CD4-positive, CD25-positive, alpha-beta regulatory T cell (primary cell): ENCODE measurements at regions not wholly inside any gene's neighbourhood (a gene's known extent, or its start where the extent isn't known, plus 50 kb on each side); places are given as distances from the start of the nearest gene placed in this dataset.

Experiments
- ATAC-seq, 2 donors: fragments of 150-1000 bp; cut with Tn5 transposase; one replicate each; pipeline ENCODE4 v1.10.0; 2021; ENCODE audit warnings: low read depth in 2 of 2, moderate number of reproducible peaks in 2 of 2, moderate library complexity in 1 of 2
- DNase-seq, 3 donors: peaks; one replicate each; pipeline versions ENCODE4 v3.0.0 to v3.0.0-alpha.2; 2012 to 2022; ENCODE audit warnings: mixed read lengths in 1 of 3
- H3K27ac ChIP-seq: one replicate; pipeline ENCODE4 v1.7.0; 2013; ENCODE audit warnings: mild to moderate bottlenecking, low read length; ENCODE audit not compliant: insufficient read depth, poor library complexity, severe bottlenecking
- H3K27me3 ChIP-seq: one replicate; pipeline ENCODE4 v1.7.0; 2013; ENCODE audit warnings: low read length; ENCODE audit not compliant: control insufficient read depth, insufficient read depth
- H3K36me3 ChIP-seq: one replicate; pipeline ENCODE4 v1.7.0; 2013; ENCODE audit warnings: mild to moderate bottlenecking, low read length, moderate library complexity; ENCODE audit not compliant: control insufficient read depth, insufficient read depth
- H3K4me1 ChIP-seq: 2 replicates; pipeline ENCODE4 v1.7.0; 2013; ENCODE audit warnings: mild to moderate bottlenecking, low read length; ENCODE audit not compliant: insufficient read depth, control insufficient read depth, poor library complexity, severe bottlenecking
- H3K4me3 ChIP-seq: one replicate; pipeline ENCODE4 v1.7.0; 2013; ENCODE audit warnings: low read depth, mild to moderate bottlenecking, low read length, moderate library complexity
- H3K9me3 ChIP-seq, 2 experiments: 1 replicate in 1 of 2; 2 replicates in 1 of 2; pipeline ENCODE4 v1.7.0; 2013; ENCODE audit warnings: low read length in 2 of 2, mild to moderate bottlenecking in 1 of 2, moderate library complexity in 1 of 2; ENCODE audit not compliant: control insufficient read depth in 2 of 2
- H3K27ac Mint-ChIP-seq, 3 donors: one replicate each; pipeline ENCODE4 v1.8.0; 2020 to 2022; ENCODE audit warnings: mild to moderate bottlenecking in 3 of 3, mixed read lengths in 3 of 3, moderate library complexity in 2 of 3
- H3K27me3 Mint-ChIP-seq: one replicate; pipeline ENCODE4 v1.8.0; 2022; ENCODE audit warnings: mild to moderate bottlenecking, mixed read lengths
- H3K36me3 Mint-ChIP-seq: one replicate; pipeline ENCODE4 v1.8.0; 2020; ENCODE audit warnings: mixed read lengths
- H3K4me1 Mint-ChIP-seq, 4 donors: one replicate each; pipeline ENCODE4 v1.8.0; 2020 to 2022; ENCODE audit warnings: mixed read lengths in 4 of 4, mild to moderate bottlenecking in 1 of 4
- H3K4me3 Mint-ChIP-seq, 4 donors: one replicate each; pipeline ENCODE4 v1.8.0; 2020 to 2022; ENCODE audit warnings: mild to moderate bottlenecking in 4 of 4, mixed read lengths in 4 of 4, moderate library complexity in 3 of 4
- H3K9me3 Mint-ChIP-seq, 7 donors: one replicate each; pipeline ENCODE4 v1.8.0; 2020 to 2022; ENCODE audit warnings: mixed read lengths in 7 of 7, mild to moderate bottlenecking in 3 of 7, moderate library complexity in 2 of 7

DNA sequence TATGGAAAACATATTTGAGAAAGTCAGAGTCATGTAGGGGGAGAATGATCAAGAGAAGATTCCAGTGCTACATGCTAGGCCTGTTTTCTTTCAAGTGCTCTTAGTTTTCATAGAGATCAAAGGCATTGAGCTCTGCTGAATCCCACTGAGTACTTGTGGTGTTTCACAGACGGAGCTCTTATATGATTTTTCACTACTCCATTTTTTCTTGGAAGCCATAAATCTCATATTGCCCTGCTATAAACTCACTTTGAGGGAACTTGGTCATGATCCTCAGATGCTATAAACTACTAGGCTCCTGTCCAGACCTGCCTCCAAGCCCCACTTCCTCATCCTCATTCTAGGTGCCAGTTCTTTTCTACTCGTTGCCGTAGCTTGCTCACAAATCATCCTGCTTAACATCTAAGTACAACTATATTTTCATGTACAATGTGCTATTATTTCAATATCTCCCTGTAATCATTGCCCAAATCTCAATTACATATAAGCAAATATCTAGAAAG lies 180.8 kb upstream of the CCDC179 start:
- Mint-ChIP-seq H3K4me3 (no peak overlapping the region), H3K9me3 (peaks cover 3 to 38% (median 13%) of the 10 kb centered on the region in 7 donors), H3K36me3 (no peaks in the 10 kb centered on the region), H3K27me3 (no peaks in the 10 kb centered on the region), H3K4me1 (no peaks in the 10 kb centered on the region), H3K27ac (no peak overlapping the region)
- Histone ChIP-seq H3K4me1 (no peaks in the 10 kb centered on the region), H3K27ac (no peak overlapping the region), H3K36me3 (no peaks in the 10 kb centered on the region), H3K4me3 (no peak overlapping the region), H3K9me3 (no peaks in the 10 kb centered on the region), H3K27me3 (no peaks in the 10 kb centered on the region)
- ATAC-seq (no peak), DNase-seq (no peak)

DNA sequence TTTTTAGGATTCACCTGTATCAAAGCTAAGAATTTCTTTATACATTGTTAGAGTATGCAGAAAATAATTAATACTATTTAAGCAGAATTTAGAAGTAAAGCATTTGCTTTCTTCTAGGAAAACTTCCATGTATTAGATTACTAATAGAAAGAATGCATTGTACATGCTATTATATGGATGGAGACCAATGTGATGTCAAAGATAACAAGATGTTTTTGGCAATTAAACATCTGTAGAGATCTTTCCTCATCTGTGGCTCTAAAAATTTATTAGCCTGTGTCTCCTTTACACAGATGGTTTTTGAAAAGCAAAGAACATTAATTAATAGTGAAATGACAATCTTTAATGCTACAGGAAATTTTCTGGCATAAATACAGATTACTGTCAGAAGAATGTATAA lies 198.4 kb upstream of the CCDC179 start:
- Histone ChIP-seq H3K4me3 (no peak overlapping the region), H3K27ac (no peak overlapping the region), H3K36me3 (no peaks in the 10 kb centered on the region), H3K4me1 (no peaks in the 10 kb centered on the region), H3K9me3 (peaks cover 2 to 5% of the 10 kb centered on the region in 2 experiments), H3K27me3 (no peaks in the 10 kb centered on the region)
- no peaks in the 10 kb centered on the region for H3K36me3 Mint-ChIP-seq
- H3K27me3 Mint-ChIP-seq, result no peaks in the 10 kb centered on the region
- H3K27ac Mint-ChIP-seq, result no peak overlapping the region
- H3K4me3 Mint-ChIP-seq, result no peak overlapping the region
- peaks cover 5 to 30% (median 9%) of the 10 kb centered on the region in 7 donors for H3K9me3 Mint-ChIP-seq
- DNase-seq (no peak), ATAC-seq (no peak)
- H3K4me1 Mint-ChIP-seq, result no peaks in the 10 kb centered on the region

DNA sequence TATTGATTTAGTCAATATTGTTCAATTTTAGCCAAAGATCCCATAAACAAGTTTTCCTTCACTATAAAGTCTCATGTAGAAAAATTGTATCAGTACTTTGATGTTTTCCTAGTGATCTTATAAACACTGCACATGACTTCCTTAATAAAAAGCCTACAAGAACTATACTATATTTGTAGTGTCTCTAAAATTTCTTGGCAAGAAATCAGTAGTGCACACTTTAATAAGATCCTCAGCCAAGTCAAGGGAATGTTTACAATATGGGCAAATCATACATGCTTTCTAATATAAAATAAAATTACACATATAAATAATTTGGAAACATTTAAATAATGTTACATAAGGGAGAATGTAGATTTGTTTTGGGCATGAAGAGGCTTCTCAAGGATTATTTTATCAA lies 203.0 kb upstream of the CCDC179 start:
- Histone ChIP-seq H3K36me3 (no peaks in the 10 kb centered on the region), H3K9me3 (peaks cover 0 to 4% of the 10 kb centered on the region in 2 experiments), H3K4me1 (no peaks in the 10 kb centered on the region), H3K27ac (no peak overlapping the region), H3K27me3 (no peaks in the 10 kb centered on the region), H3K4me3 (no peak overlapping the region)
- Mint-ChIP-seq H3K9me3 (peaks cover 0 to 31% (median 5%) of the 10 kb centered on the region in 7 donors), H3K27ac (no peak overlapping the region), H3K36me3 (no peaks in the 10 kb centered on the region), H3K4me3 (no peak overlapping the region), H3K27me3 (no peaks in the 10 kb centered on the region), H3K4me1 (no peaks in the 10 kb centered on the region)
- ATAC-seq, result no peak
- DNase-seq, result no peak

DNA sequence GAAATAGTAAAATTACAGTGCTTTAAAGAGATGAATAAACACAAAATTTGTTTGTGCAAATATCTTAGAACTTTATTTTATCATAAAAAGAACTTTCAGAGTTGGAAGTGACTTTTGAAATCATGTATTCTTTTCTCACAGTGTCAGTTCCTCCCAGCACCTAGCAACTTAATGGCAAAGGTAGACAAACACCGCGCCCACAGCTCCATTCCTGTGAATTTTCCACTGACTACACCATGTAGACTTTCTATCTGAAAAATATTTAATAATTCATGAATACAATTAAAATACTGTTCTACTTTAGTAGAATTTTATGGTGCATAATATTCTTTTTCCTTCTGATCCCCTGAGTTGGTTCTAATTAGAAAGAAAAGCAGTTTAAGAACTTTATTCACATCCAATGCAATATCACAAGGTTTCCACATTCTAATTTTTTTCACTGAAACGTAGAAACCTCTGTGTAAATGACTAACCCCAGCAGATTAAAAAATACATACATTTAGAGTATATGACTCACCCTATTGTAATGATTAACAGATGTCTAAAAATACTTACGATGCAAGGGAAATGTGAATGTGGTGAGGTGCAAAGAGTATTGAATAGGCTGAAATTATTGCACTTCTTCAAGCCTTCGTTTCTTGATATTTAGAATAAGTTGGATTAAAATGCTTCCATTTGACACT lies 218.2 kb upstream of the CCDC179 start:
- Histone ChIP-seq H3K27me3 (no peaks in the 10 kb centered on the region), H3K36me3 (no peaks in the 10 kb centered on the region), H3K9me3 (peaks cover 3 to 5% of the 10 kb centered on the region in 2 experiments), H3K4me3 (no peak overlapping the region), H3K4me1 (no peaks in the 10 kb centered on the region), H3K27ac (no peak overlapping the region)
- no peaks in the 10 kb centered on the region for H3K4me1 Mint-ChIP-seq
- no peak overlapping the region for H3K27ac Mint-ChIP-seq
- DNase-seq, result no peak
- no peak overlapping the region for H3K4me3 Mint-ChIP-seq
- H3K27me3 Mint-ChIP-seq, result no peaks in the 10 kb centered on the region
- no peaks in the 10 kb centered on the region for H3K36me3 Mint-ChIP-seq
- no peak for ATAC-seq
- peaks cover 0 to 21% (median 0%) of the 10 kb centered on the region in 7 donors for H3K9me3 Mint-ChIP-seq

DNA sequence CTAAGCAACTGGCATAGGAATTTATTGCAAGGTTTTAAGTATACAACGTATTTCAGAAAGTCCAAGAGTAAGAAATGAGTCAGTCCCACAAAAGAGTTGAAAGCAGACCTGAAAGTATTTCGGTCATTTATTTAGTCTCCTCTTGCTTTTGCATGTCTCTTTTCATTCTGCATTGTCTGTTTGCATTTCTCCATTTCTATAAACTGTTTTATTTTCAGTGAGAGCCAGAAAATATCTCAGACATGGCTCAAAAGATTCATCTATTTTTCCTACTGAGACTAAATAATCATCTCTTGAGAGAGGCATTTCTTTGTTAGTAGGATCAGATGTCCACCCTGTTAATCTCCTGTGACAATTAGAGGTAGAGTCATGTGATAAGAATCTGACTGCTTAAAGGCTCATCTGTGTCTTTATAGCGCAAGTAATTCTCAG lies 219.1 kb upstream of the CCDC179 start:
- H3K27me3 Mint-ChIP-seq, result no peaks in the 10 kb centered on the region
- Histone ChIP-seq H3K9me3 (peaks cover 3 to 5% of the 10 kb centered on the region in 2 experiments), H3K27ac (no peak overlapping the region), H3K4me3 (no peak overlapping the region), H3K36me3 (no peaks in the 10 kb centered on the region), H3K4me1 (no peaks in the 10 kb centered on the region), H3K27me3 (no peaks in the 10 kb centered on the region)
- no peaks in the 10 kb centered on the region for H3K36me3 Mint-ChIP-seq
- ATAC-seq, result no peak
- H3K4me3 Mint-ChIP-seq, result no peak overlapping the region
- no peak overlapping the region for H3K27ac Mint-ChIP-seq
- H3K9me3 Mint-ChIP-seq, result peaks cover 0 to 11% (median 0%) of the 10 kb centered on the region in 7 donors
- no peak for DNase-seq
- H3K4me1 Mint-ChIP-seq, result no peaks in the 10 kb centered on the region

DNA sequence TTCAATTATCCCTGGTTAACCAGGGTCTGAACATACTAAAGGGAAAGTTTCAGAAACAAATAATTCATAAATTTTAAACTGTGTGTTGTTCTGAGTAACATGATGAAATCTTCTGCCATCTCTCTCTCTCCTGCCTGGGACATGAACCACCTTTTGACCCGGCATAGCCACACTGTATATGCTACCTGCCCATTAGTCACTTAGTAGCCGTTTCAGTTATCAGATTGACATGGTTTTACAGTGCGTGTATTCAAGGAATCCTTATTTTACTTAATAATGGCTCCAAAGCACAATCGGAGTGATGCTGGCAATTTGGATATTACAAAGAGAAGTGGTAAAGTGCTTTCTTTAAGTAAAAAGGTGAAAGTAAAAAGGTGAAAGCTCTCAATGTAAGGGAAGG lies 227.1 kb upstream of the CCDC179 start:
- Mint-ChIP-seq H3K4me3 (no peak overlapping the region), H3K27me3 (no peaks in the 10 kb centered on the region), H3K36me3 (no peaks in the 10 kb centered on the region), H3K4me1 (no peaks in the 10 kb centered on the region), H3K9me3 (peaks cover 0 to 15% (median 2%) of the 10 kb centered on the region in 7 donors), H3K27ac (no peak overlapping the region)
- H3K4me3 ChIP-seq, result no peak overlapping the region
- no peaks in the 10 kb centered on the region for H3K36me3 ChIP-seq
- peaks cover 2 to 6% of the 10 kb centered on the region in 2 experiments for H3K9me3 ChIP-seq
- no peak overlapping the region for H3K27ac ChIP-seq
- no peaks in the 10 kb centered on the region for H3K27me3 ChIP-seq
- no peak for ATAC-seq
- DNase-seq, result no peak
- no peaks in the 10 kb centered on the region for H3K4me1 ChIP-seq

DNA sequence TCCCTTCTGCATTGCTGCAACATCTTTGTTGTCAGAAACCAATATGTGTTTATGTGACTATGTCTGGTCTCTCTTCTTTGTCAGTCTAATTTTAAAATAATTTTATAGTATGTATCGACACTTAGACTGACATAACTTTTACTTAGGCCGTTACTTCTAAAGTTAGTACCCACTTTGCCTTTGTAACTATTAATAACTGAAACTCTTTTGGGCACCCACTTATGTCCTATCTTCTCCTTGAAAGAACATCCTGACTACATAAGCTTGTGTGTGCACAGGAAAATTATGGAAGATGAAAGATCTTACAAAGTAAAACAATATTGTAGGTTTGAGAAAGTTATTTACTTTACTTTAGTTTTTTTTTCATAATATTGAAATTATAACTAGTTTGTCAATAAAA lies 230.4 kb upstream of the CCDC179 start:
- Mint-ChIP-seq H3K4me1 (no peaks in the 10 kb centered on the region), H3K4me3 (no peak overlapping the region), H3K27me3 (no peaks in the 10 kb centered on the region), H3K27ac (no peak overlapping the region), H3K9me3 (peaks cover 0 to 25% (median 6%) of the 10 kb centered on the region in 7 donors), H3K36me3 (no peaks in the 10 kb centered on the region)
- Histone ChIP-seq H3K4me1 (no peaks in the 10 kb centered on the region), H3K9me3 (peaks cover 2 to 6% of the 10 kb centered on the region in 2 experiments), H3K4me3 (no peak overlapping the region), H3K27ac (no peak overlapping the region), H3K27me3 (no peaks in the 10 kb centered on the region), H3K36me3 (no peaks in the 10 kb centered on the region)
- ATAC-seq (no peak), DNase-seq (no peak)

DNA sequence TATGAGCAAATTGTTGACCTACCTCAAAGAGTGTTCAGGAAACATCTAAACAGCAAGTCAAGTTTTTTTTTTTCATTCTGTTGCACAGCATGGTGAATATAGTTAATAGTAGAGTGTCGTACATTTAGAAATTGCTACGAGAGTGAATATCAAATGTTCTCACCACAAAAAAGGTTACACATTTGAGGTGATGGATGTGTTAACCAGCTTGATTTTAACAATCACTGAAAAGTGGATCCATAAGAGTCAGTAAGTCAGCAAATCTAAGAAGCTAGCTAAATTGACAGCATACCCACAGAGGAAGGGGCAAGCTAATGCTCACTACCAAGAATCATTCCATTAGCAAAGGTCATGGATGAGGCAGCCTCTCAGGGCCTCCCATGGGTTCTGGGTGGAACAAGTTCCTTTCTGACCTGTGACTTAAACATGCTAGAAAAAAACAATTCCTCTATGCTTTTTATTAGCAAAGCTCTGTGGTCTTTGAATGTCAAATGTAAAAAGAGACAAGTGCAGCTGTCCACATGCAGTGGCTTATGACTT lies 235.4 kb upstream of the CCDC179 start:
- Mint-ChIP-seq H3K36me3 (no peaks in the 10 kb centered on the region), H3K4me3 (no peak overlapping the region)
- no peak for DNase-seq

More for the DNA sequence above, 235.4 kb upstream of the CCDC179 start:
- Mint-ChIP-seq H3K9me3 (peaks cover 0 to 33% (median 14%) of the 10 kb centered on the region in 7 donors), H3K27me3 (no peaks in the 10 kb centered on the region), H3K4me1 (no peaks in the 10 kb centered on the region), H3K27ac (no peak overlapping the region)
- Histone ChIP-seq H3K4me3 (no peak overlapping the region), H3K27me3 (no peaks in the 10 kb centered on the region), H3K36me3 (no peaks in the 10 kb centered on the region), H3K9me3 (peaks cover 0 to 2% of the 10 kb centered on the region in 2 experiments), H3K4me1 (no peaks in the 10 kb centered on the region), H3K27ac (no peak overlapping the region)
- ATAC-seq, result no peak
